MM.1S (cell line): ENCODE measurements at regions not wholly inside any gene's neighbourhood (a gene's known extent, or its start where the extent isn't known, plus 50 kb on each side); places are given as distances from the start of the nearest gene placed in this dataset.

Source experiments
- DNase-seq: peaks from one replicate; pipeline ENCODE4 v3.0.0-alpha.2; 2015
- H2AFZ ChIP-seq: fragments of 300-600 bp; sonication (generic); 2 replicates; pipeline ENCODE4 v1.6.0; 2016; ENCODE audit warnings: antibody characterized with exemption, low read length
- H3F3A ChIP-seq: fragments of 300-600 bp; sonication (generic); 2 replicates; pipeline ENCODE4 v1.6.1; 2016; ENCODE audit warnings: mild to moderate bottlenecking, antibody characterized with exemption, low read length, moderate library complexity, mixed read lengths; ENCODE audit not compliant: insufficient read depth
- H3K27ac ChIP-seq: fragments of 300-600 bp; sonication (generic); 2 replicates; pipeline ENCODE4 v1.5.1; 2016; ENCODE audit warnings: mild to moderate bottlenecking, low read length
- H3K27me3 ChIP-seq: fragments of 300-600 bp; sonication (generic); replicated peaks from 2 replicates; pipeline ENCODE4 v1.6.0; 2016; ENCODE audit warnings: low read length; ENCODE audit not compliant: insufficient read depth
- H3K36me3 ChIP-seq: fragments of 300-600 bp; sonication (generic); replicated peaks from 2 replicates; pipeline ENCODE4 v1.6.1; 2016; ENCODE audit warnings: mild to moderate bottlenecking, low read length, mixed read lengths; ENCODE audit not compliant: insufficient read depth
- H3K4me1 ChIP-seq: fragments of 300-600 bp; sonication (generic); 2 replicates; pipeline ENCODE4 v1.6.1; 2016; ENCODE audit warnings: low read length, mixed read lengths
- H3K4me2 ChIP-seq: fragments of 300-600 bp; sonication (generic); 2 replicates; pipeline ENCODE4 v1.6.0; 2016; ENCODE audit warnings: low read depth, low read length
- H3K4me3 ChIP-seq: fragments of 300-600 bp; sonication (generic); 2 replicates; pipeline ENCODE4 v1.5.1; 2016; ENCODE audit warnings: low read length, mixed read lengths
- H3K79me2 ChIP-seq: fragments of 300-600 bp; sonication (generic); 2 replicates; pipeline ENCODE4 v1.6.1; 2016; ENCODE audit warnings: mixed run types, low read length, mixed read lengths
- H3K9ac ChIP-seq: fragments of 300-600 bp; sonication (generic); 2 replicates; pipeline ENCODE4 v1.6.1; 2016; ENCODE audit warnings: low read length, mixed read lengths
- H3K9me2 ChIP-seq: fragments of 300-600 bp; sonication (generic); replicated peaks from 2 replicates; pipeline ENCODE4 v1.6.1; 2016; ENCODE audit warnings: mild to moderate bottlenecking, low read length, mixed read lengths; ENCODE audit not compliant: insufficient read depth
- H3K9me3 ChIP-seq: fragments of 300-600 bp; sonication (generic); replicated peaks from 2 replicates; pipeline ENCODE4 v1.6.1; 2016; ENCODE audit warnings: mild to moderate bottlenecking, low read length, mixed read lengths; ENCODE audit not compliant: insufficient read depth
- H4K20me1 ChIP-seq: fragments of 300-600 bp; sonication (generic); 2 replicates; pipeline ENCODE4 v1.6.1; 2016; ENCODE audit warnings: mild to moderate bottlenecking, low read length, moderate library complexity, mixed read lengths; ENCODE audit not compliant: insufficient read depth
- EZH2 ChIP-seq: fragments of 300-600 bp; sonication (generic); optimal IDR thresholded peaks from 2 replicates; pipeline ENCODE3; 2017; ENCODE audit warnings: low read depth, mild to moderate bottlenecking, antibody characterized with exemption, low read length, mixed read lengths
- EZH2phosphoT487 ChIP-seq: fragments of 300-600 bp; sonication (generic); IDR thresholded peaks from 2 replicates; pipeline ENCODE4 v1.6.1; 2018; ENCODE audit warnings: antibody characterized with exemption, low read length
- TF ChIP-seq, protein P1 (sequence below): fragments of 300-600 bp; sonication (generic); IDR thresholded peaks from 2 replicates; pipeline ENCODE4 v1.5.1; 2016; ENCODE audit warnings: antibody characterized with exemption, low read length, mixed read lengths

DNA sequence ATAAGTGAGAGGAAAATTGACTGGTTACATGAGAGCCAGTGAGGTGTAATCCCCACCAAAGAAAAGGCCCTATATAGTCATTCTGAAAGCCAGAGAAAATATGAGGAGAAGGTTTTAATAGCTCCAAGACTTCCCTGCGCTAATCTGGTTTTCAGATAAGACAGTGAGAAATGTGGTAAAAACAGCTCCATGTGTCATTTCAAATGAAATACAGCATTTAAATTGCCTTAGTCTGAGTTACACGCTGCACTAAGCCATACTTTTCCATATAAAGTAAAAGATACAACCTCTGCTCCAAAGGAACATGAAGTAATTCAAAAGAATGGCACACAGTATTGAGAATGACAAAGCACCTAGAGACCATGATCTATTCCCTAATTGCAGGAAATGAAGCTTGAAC is 378.0 kb upstream of the PDE4D start:
- H3K9me3 ChIP-seq: no peaks in the 10 kb centered on the region
- no peaks in the 10 kb centered on the region for H3K4me1 ChIP-seq
- no peak overlapping the region for H3K4me3 ChIP-seq
- no peaks in the 10 kb centered on the region for H3F3A ChIP-seq
- TF ChIP-seq EZH2phosphoT487 (no peak), EZH2 (no peak)
- TF ChIP-seq, protein P1, sequence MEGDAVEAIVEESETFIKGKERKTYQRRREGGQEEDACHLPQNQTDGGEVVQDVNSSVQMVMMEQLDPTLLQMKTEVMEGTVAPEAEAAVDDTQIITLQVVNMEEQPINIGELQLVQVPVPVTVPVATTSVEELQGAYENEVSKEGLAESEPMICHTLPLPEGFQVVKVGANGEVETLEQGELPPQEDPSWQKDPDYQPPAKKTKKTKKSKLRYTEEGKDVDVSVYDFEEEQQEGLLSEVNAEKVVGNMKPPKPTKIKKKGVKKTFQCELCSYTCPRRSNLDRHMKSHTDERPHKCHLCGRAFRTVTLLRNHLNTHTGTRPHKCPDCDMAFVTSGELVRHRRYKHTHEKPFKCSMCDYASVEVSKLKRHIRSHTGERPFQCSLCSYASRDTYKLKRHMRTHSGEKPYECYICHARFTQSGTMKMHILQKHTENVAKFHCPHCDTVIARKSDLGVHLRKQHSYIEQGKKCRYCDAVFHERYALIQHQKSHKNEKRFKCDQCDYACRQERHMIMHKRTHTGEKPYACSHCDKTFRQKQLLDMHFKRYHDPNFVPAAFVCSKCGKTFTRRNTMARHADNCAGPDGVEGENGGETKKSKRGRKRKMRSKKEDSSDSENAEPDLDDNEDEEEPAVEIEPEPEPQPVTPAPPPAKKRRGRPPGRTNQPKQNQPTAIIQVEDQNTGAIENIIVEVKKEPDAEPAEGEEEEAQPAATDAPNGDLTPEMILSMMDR: no peak
- DNase-seq: no peak
- H3K9me2 ChIP-seq: no peaks in the 10 kb centered on the region
- H3K27me3 ChIP-seq: no peaks in the 10 kb centered on the region
- H4K20me1 ChIP-seq: no peaks in the 10 kb centered on the region
- no peaks in the 10 kb centered on the region for H3K36me3 ChIP-seq
- H3K27ac ChIP-seq: no peak overlapping the region
- no peak overlapping the region for H2AFZ ChIP-seq
- no peak overlapping the region for H3K4me2 ChIP-seq
- no peaks in the 10 kb centered on the region for H3K79me2 ChIP-seq
- H3K9ac ChIP-seq: no peak overlapping the region

DNA sequence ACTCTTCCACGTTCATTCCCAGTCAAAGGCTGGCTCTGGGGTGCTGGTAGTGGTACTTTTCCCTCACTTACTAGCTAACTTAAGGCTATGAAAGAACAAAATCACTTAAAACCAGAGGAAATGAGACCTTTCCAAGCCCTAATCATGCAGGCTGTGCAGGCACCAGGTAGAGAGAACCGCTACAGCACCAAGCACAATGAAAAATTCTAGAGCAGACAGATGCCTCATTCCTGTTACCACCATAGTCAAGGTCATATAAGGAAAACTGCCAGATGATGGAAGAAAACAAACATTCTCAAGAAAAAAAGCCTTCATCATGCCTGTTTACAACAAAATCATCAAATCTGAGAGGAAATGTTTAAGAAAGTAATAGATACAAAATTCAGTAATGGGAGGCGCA is 374.4 kb upstream of the PDE4D start:
- Histone ChIP-seq H3K9me2 (no peaks in the 10 kb centered on the region), H4K20me1 (no peaks in the 10 kb centered on the region), H3K79me2 (no peaks in the 10 kb centered on the region), H3K27me3 (no peaks in the 10 kb centered on the region), H3K4me1 (no peaks in the 10 kb centered on the region), H3K27ac (no peak overlapping the region), H3K9ac (no peak overlapping the region), H2AFZ (no peak overlapping the region), H3K4me2 (no peak overlapping the region), H3K4me3 (no peak overlapping the region), H3F3A (no peaks in the 10 kb centered on the region), H3K36me3 (no peaks in the 10 kb centered on the region), H3K9me3 (no peaks in the 10 kb centered on the region)
- DNase-seq: no peak
- TF ChIP-seq EZH2phosphoT487 (no peak), EZH2 (no peak)
- TF ChIP-seq, protein P1: no peak

DNA sequence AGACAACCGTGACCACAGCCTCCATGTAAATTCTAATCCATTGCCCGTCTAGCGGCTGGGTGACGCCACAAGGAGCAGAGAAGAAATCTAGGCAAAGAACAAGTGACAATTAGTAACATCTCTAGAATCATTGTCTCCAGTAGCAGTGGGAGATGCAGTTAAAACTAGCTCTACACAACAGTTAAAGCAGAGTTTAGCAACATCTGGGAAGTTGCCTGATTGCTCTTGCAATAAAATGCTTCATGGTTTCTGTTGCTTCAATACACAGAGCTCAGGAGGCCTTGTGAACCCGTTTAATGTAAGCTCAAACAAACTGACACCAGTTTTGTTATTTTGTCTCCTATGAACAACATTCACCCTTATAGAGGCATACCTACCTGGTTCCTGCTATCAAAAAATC is 369.8 kb upstream of the PDE4D start:
- H2AFZ ChIP-seq: no peak overlapping the region
- H3K9me2 ChIP-seq: no peaks in the 10 kb centered on the region
- TF ChIP-seq EZH2phosphoT487 (no peak), EZH2 (no peak)
- TF ChIP-seq, protein P1: no peak
- H3K9ac ChIP-seq: no peak overlapping the region
- no peaks in the 10 kb centered on the region for H4K20me1 ChIP-seq
- H3K4me1 ChIP-seq: no peaks in the 10 kb centered on the region
- no peaks in the 10 kb centered on the region for H3K9me3 ChIP-seq
- no peak overlapping the region for H3K4me3 ChIP-seq
- no peaks in the 10 kb centered on the region for H3K36me3 ChIP-seq
- no peaks in the 10 kb centered on the region for H3F3A ChIP-seq
- H3K79me2 ChIP-seq: no peaks in the 10 kb centered on the region
- no peaks in the 10 kb centered on the region for H3K27me3 ChIP-seq
- H3K27ac ChIP-seq: no peak overlapping the region
- no peak for DNase-seq
- no peak overlapping the region for H3K4me2 ChIP-seq
